IPS-15b (cell line): ENCODE measurements at regions not wholly inside any gene's neighbourhood (a gene's known extent, or its start where the extent isn't known, plus 50 kb on each side); places are given as distances from the start of the nearest gene placed in this dataset.
"Not testable (repeated sequence)": the region's sequence is repeated elsewhere in the genome, so short reads cannot be mapped to it uniquely, and the experiment has no call there.

Experiments used
- H3K27me3 ChIP-seq: one replicate; pipeline ENCODE4 v1.6.1; 2013; ENCODE audit warnings: low read length; ENCODE audit not compliant: control insufficient read depth, insufficient read depth
- H3K36me3 ChIP-seq: one replicate; pipeline ENCODE4 v1.6.1; 2013; ENCODE audit warnings: low read length; ENCODE audit not compliant: control insufficient read depth, insufficient read depth
- H3K4me1 ChIP-seq: one replicate; pipeline ENCODE4 v1.6.1; 2013; ENCODE audit warnings: mild to moderate bottlenecking, low read length; ENCODE audit not compliant: control insufficient read depth, insufficient read depth
- H3K4me3 ChIP-seq: one replicate; pipeline ENCODE4 v1.5.1; 2013; ENCODE audit warnings: low read depth, low read length
- H3K9ac ChIP-seq: one replicate; pipeline ENCODE4 v1.6.1; 2013; ENCODE audit warnings: low read depth, mild to moderate bottlenecking, low read length
- H3K9me3 ChIP-seq: one replicate; pipeline ENCODE4 v1.6.1; 2013; ENCODE audit warnings: mild to moderate bottlenecking, low read length; ENCODE audit not compliant: control insufficient read depth, insufficient read depth

DNA sequence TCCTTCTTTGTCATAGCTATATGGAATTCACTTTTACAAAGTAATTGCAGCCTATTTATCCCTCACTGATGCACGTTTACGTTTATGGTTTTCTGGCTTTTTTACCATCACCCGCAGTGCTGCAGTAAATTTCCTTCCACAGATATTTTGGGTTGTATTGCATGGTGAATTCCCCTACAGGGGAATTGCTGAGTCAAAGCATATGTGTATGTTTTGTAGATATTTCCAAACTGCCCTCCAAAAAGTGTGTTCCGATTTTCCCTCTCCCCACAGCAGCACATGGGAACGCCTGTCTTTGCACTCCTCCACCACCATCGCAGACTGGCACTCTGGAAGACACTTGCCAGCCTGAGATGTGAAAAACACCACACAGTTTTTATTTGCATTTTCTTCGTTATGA lies 80.6 kb upstream of the UXS1 start:
- H3K4me3 ChIP-seq: no peak overlapping the region
- no peaks in the 10 kb centered on the region for H3K4me1 ChIP-seq
- no peak overlapping the region for H3K9ac ChIP-seq
- no peaks in the 10 kb centered on the region for H3K27me3 ChIP-seq
- no peaks in the 10 kb centered on the region for H3K36me3 ChIP-seq
- no peaks in the 10 kb centered on the region for H3K9me3 ChIP-seq

DNA sequence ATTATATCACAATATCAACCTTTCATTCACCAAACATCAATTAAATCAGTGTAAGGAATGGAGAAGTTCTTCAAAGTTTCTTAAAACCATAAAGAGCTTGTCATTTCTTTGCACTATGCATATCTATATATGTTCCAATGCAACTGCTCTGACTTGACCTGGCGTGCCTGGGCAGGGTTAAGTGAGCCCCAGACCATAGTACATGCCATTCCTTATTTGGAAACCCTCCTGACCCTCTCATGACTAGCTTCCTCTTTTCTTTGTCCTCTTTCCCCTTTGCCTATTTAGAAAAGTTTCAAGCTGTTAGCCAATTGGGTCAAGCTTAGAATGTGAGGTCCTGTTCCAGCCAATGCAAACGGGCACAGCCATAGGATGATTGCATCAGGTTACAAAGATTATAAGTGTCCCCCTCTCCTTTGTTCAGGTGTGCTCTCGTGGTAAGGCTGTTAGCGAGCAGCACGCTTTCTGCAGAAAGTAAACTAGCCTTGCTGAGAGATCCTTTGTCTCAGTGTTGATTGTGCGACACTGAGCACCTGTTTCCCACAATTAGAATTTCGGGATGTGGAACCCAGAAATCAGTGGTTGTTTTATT lies 78.2 kb upstream of the UXS1 start:
- no peak overlapping the region for H3K9ac ChIP-seq
- H3K36me3 ChIP-seq: no peaks in the 10 kb centered on the region
- no peaks in the 10 kb centered on the region for H3K9me3 ChIP-seq
- no peaks in the 10 kb centered on the region for H3K27me3 ChIP-seq
- H3K4me3 ChIP-seq: no peak overlapping the region
- H3K4me1 ChIP-seq: no peaks in the 10 kb centered on the region

GRCh38 chr2:106270471-106270891 lies 76.4 kb upstream of the UXS1 start:
- Histone ChIP-seq H3K9ac (no peak overlapping the region), H3K9me3 (no peaks in the 10 kb centered on the region), H3K4me3 (no peak overlapping the region), H3K27me3 (no peaks in the 10 kb centered on the region), H3K36me3 (no peaks in the 10 kb centered on the region), H3K4me1 (no peaks in the 10 kb centered on the region)

GRCh38 chr2:106269591-106270291 lies 75.6 kb upstream of the UXS1 start:
- Histone ChIP-seq H3K36me3 (no peaks in the 10 kb centered on the region), H3K4me3 (no peak overlapping the region), H3K9ac (no peak overlapping the region), H3K27me3 (no peaks in the 10 kb centered on the region), H3K4me1 (no peaks in the 10 kb centered on the region), H3K9me3 (no peaks in the 10 kb centered on the region)

GRCh38 chr2:106267997-106268396 lies 73.9 kb upstream of the UXS1 start:
- Histone ChIP-seq H3K27me3 (no peaks in the 10 kb centered on the region), H3K9me3 (no peaks in the 10 kb centered on the region), H3K36me3 (no peaks in the 10 kb centered on the region), H3K4me1 (no peaks in the 10 kb centered on the region), H3K4me3 (no peak overlapping the region), H3K9ac (no peak overlapping the region)

GRCh38 chr2:106261871-106262321 lies 67.8 kb upstream of the UXS1 start:
- Histone ChIP-seq H3K9ac (no peak overlapping the region), H3K27me3 (no peaks in the 10 kb centered on the region), H3K9me3 (no peaks in the 10 kb centered on the region), H3K4me1 (no peaks in the 10 kb centered on the region), H3K4me3 (no peak overlapping the region), H3K36me3 (no peaks in the 10 kb centered on the region)

GRCh38 chr2:106258859-106259258 lies 64.8 kb upstream of the UXS1 start:
- not testable (repeated sequence) for H3K36me3 ChIP-seq, H3K27me3 ChIP-seq, H3K4me1 ChIP-seq, H3K9me3 ChIP-seq, H3K9ac ChIP-seq, H3K4me3 ChIP-seq

GRCh38 chr2:106257830-106258229 lies 63.7 kb upstream of the UXS1 start:
- H3K27me3 ChIP-seq: no peaks in the 10 kb centered on the region
- no peaks in the 10 kb centered on the region for H3K4me1 ChIP-seq
- no peaks in the 10 kb centered on the region for H3K36me3 ChIP-seq
- no peak overlapping the region for H3K9ac ChIP-seq
- H3K4me3 ChIP-seq: no peak overlapping the region
- H3K9me3 ChIP-seq: no peaks in the 10 kb centered on the region

DNA sequence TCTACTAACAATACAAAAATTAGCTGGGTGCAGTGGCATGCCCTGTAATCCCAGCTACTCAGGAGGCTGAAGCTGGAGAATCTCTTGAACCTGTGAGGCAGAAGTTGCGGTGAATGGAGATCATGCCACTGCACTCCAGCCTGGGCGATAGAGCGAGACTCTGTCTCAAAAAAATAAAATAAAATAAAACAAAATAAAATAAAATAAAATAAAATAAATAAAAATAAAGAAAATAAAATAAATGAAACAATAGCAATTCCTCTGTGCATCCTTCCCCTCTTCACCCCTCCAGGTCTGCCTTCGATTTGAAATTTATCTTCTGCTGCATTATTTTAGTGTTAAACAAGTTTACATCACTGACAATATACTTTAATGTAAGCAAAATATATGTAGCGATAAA lies 63.0 kb upstream of the UXS1 start:
- no peaks in the 10 kb centered on the region for H3K4me1 ChIP-seq
- no peak overlapping the region for H3K4me3 ChIP-seq
- no peaks in the 10 kb centered on the region for H3K36me3 ChIP-seq
- H3K27me3 ChIP-seq: no peaks in the 10 kb centered on the region
- H3K9me3 ChIP-seq: no peaks in the 10 kb centered on the region
- no peak overlapping the region for H3K9ac ChIP-seq

- H3K9ac ChIP-seq: not testable (repeated sequence)
Measured at GRCh38 chr2:106249157-106249828, 55.2 kb upstream of the UXS1 start.

GRCh38 chr2:106248548-106249151 lies 54.5 kb upstream of the UXS1 start:
- H3K36me3 ChIP-seq, H3K9me3 ChIP-seq, H3K4me1 ChIP-seq, H3K9ac ChIP-seq, H3K27me3 ChIP-seq, H3K4me3 ChIP-seq: not testable (repeated sequence)

More at GRCh38 chr2:106249157-106249828, 55.2 kb upstream of the UXS1 start:
- not testable (repeated sequence) for H3K36me3 ChIP-seq, H3K27me3 ChIP-seq, H3K4me1 ChIP-seq, H3K9me3 ChIP-seq, H3K4me3 ChIP-seq
